H1 (cell line): ENCODE measurements at regions not wholly inside any gene's neighbourhood (a gene's known extent, or its start where the extent isn't known, plus 50 kb on each side); places are given as distances from the start of the nearest gene placed in this dataset.

Experiments used
- CTCF ChIA-PET: fragments of 300-600 bp; sonication (Branson Sonifier 250); formaldehyde crosslinking; loops from one replicate; lab custom pipeline; 2021; ENCODE audit not compliant: partially characterized antibody; lab: Charles Lee
- POLR2A ChIA-PET: fragments of 300-600 bp; sonication (Branson Sonifier 250); formaldehyde crosslinking; loops from one replicate; lab custom pipeline; 2021; ENCODE audit warnings: inconsistent platforms; ENCODE audit not compliant: partially characterized antibody; lab: Charles Lee
- DNase-seq, 2 experiments: peaks; one replicate each; pipeline versions ENCODE4 v3.0.0 to v3.0.0-alpha.2; 2010 to 2022; ENCODE audit warnings: low spot score in 2 of 2, low read depth in 1 of 2, mixed read lengths in 1 of 2
- FAIRE-seq: peaks from 2 replicates; lab custom pipeline; 2011; peaks lifted over from hg19 to GRCh38; lab: Jason Lieb, UNC
- H2AFZ ChIP-seq: 2 replicates; pipeline ENCODE4 v1.8.1; 2012; ENCODE audit warnings: low read length, inconsistent platforms
- H2AK5ac ChIP-seq: 2 replicates; pipeline ENCODE4 v1.6.1; 2013; ENCODE audit warnings: low read depth, low read length
- H2BK120ac ChIP-seq: replicated peaks from 2 replicates; pipeline ENCODE3; 2013; ENCODE audit warnings: low read depth, low read length, inconsistent platforms
- H2BK12ac ChIP-seq: 2 replicates; pipeline ENCODE4 v1.6.1; 2013; ENCODE audit warnings: low read depth, low read length
- H2BK15ac ChIP-seq: 2 replicates; pipeline ENCODE4 v1.6.1; 2013; ENCODE audit warnings: low read length
- H2BK20ac ChIP-seq: 2 replicates; pipeline ENCODE4 v1.6.1; 2013; ENCODE audit warnings: low read length
- H2BK5ac ChIP-seq: 2 replicates; pipeline ENCODE4 v1.6.1; 2013; ENCODE audit warnings: low read depth, low read length
- H3K14ac ChIP-seq: 2 replicates; pipeline ENCODE4 v1.6.1; 2013; ENCODE audit warnings: inconsistent platforms; ENCODE audit not compliant: insufficient read length
- H3K18ac ChIP-seq: 2 replicates; pipeline ENCODE4 v1.6.1; 2013; ENCODE audit warnings: low read length; ENCODE audit errors: extremely low read depth
- H3K23ac ChIP-seq: 2 replicates; pipeline ENCODE4 v1.6.1; 2013; ENCODE audit warnings: inconsistent platforms; ENCODE audit not compliant: insufficient read length
- H3K23me2 ChIP-seq: 2 replicates; pipeline ENCODE4 v1.6.1; 2013; ENCODE audit warnings: low read depth, low read length
- H3K27ac ChIP-seq: 2 replicates; pipeline ENCODE4 v1.6.1; 2011; ENCODE audit warnings: low read depth, low read length, inconsistent platforms
- H3K27me3 ChIP-seq, 4 experiments: replicated peaks in 1 of 4; 1 replicate in 1 of 4; 2 replicates in 3 of 4; pipeline versions ENCODE4 v1.6.1 to v1.8.1; 2011 to 2013; ENCODE audit warnings: low read length in 3 of 4, mild to moderate bottlenecking in 3 of 4, inconsistent platforms in 2 of 4, mixed read lengths in 2 of 4, moderate library complexity in 1 of 4; ENCODE audit not compliant: control insufficient read depth in 3 of 4, insufficient read depth in 3 of 4; ENCODE audit errors: extremely low read depth in 1 of 4
- H3K36me3 ChIP-seq, 4 experiments: 2 replicates each; pipeline versions ENCODE4 v1.6.1 to v1.8.1; 2011 to 2013; ENCODE audit warnings: mild to moderate bottlenecking in 4 of 4, low read length in 3 of 4, moderate library complexity in 2 of 4, control low read depth in 1 of 4, inconsistent platforms in 1 of 4; ENCODE audit not compliant: insufficient read depth in 4 of 4, control insufficient read depth in 2 of 4
- H3K4ac ChIP-seq: replicated peaks from 2 replicates; pipeline ENCODE3; 2013; ENCODE audit warnings: low read length, low read depth, mixed read lengths, inconsistent platforms; ENCODE audit not compliant: insufficient read length
- H3K4me1 ChIP-seq, 4 experiments: replicated peaks in 1 of 4; 1 replicate in 1 of 4; 2 replicates in 3 of 4; pipeline versions ENCODE4 v1.6.1 to v1.8.1; 2011 to 2013; ENCODE audit warnings: low read length in 3 of 4, inconsistent platforms in 2 of 4, mixed read lengths in 1 of 4; ENCODE audit not compliant: insufficient read depth in 4 of 4, control insufficient read depth in 3 of 4
- H3K4me2 ChIP-seq, 2 experiments: 2 replicates each; pipeline versions ENCODE4 v1.6.1 to v1.8.1; 2011 to 2013; ENCODE audit warnings: low read depth in 2 of 2, low read length in 2 of 2, control low read depth in 1 of 2, inconsistent platforms in 1 of 2, mild to moderate bottlenecking in 1 of 2; ENCODE audit not compliant: insufficient read depth in 1 of 2
- H3K4me3 ChIP-seq, 4 experiments: fragments of 200-600, 300-600 bp in 1 of 4; sonication (generic), shearing (Covaris generic), sonication (Bioruptor Twin) in 1 of 4; 2 replicates each; pipeline versions ENCODE4 v1.5.1 to v1.8.1; 2011 to 2016; ENCODE audit warnings: low read length in 4 of 4, low read depth in 3 of 4, control low read depth in 2 of 4, inconsistent platforms in 2 of 4, mild to moderate bottlenecking in 2 of 4, mixed read lengths in 1 of 4, moderate library complexity in 1 of 4; ENCODE audit not compliant: insufficient read depth in 2 of 4; ENCODE audit errors: extremely low read depth in 1 of 4
- H3K56ac ChIP-seq: replicated peaks from 2 replicates; pipeline ENCODE3; 2013; ENCODE audit warnings: low read depth, mild to moderate bottlenecking, mixed read lengths, low read length, inconsistent platforms; ENCODE audit not compliant: insufficient read length
- H3K79me1 ChIP-seq: 2 replicates; pipeline ENCODE4 v1.6.1; 2013; ENCODE audit warnings: low read depth, low read length, control low read depth
- H3K79me2 ChIP-seq, 2 experiments: 2 replicates each; pipeline versions ENCODE4 v1.6.1 to v1.8.1; 2012 to 2013; ENCODE audit warnings: low read length in 2 of 2, mild to moderate bottlenecking in 2 of 2, inconsistent platforms in 1 of 2; ENCODE audit not compliant: insufficient read depth in 2 of 2, control insufficient read depth in 1 of 2
- H3K9ac ChIP-seq, 4 experiments: replicated peaks in 1 of 4; 1 replicate in 1 of 4; 2 replicates in 3 of 4; pipeline versions ENCODE4 v1.6.1 to v1.8.1; 2011 to 2013; ENCODE audit warnings: low read depth in 3 of 4, low read length in 3 of 4, control low read depth in 2 of 4, mild to moderate bottlenecking in 2 of 4, moderate library complexity in 2 of 4, inconsistent platforms in 1 of 4; ENCODE audit errors: extremely low read depth in 1 of 4
- H3K9me3 ChIP-seq, 2 experiments: 2 replicates each; pipeline versions ENCODE4 v1.6.1 to v1.8.1; 2012 to 2013; ENCODE audit warnings: mild to moderate bottlenecking in 2 of 2, moderate library complexity in 2 of 2, control low read depth in 1 of 2, inconsistent platforms in 1 of 2, low read depth in 1 of 2, low read length in 1 of 2, mixed read lengths in 1 of 2; ENCODE audit not compliant: insufficient read depth in 2 of 2
- H4K20me1 ChIP-seq, 2 experiments: replicated peaks in 1 of 2; 2 replicates each; pipeline versions ENCODE3 to v1.8.1; 2011 to 2013; ENCODE audit warnings: inconsistent platforms in 2 of 2, low read length in 2 of 2, mild to moderate bottlenecking in 1 of 2; ENCODE audit not compliant: insufficient read depth in 2 of 2, control insufficient read depth in 1 of 2
- H4K5ac ChIP-seq: 2 replicates; pipeline ENCODE4 v1.6.1; 2013; ENCODE audit warnings: low read length, low read depth, mixed read lengths, inconsistent platforms; ENCODE audit not compliant: insufficient read length
- H4K8ac ChIP-seq: 2 replicates; pipeline ENCODE4 v1.8.0; 2013; ENCODE audit warnings: mild to moderate bottlenecking, moderate library complexity, low read length, inconsistent platforms; ENCODE audit not compliant: insufficient read depth; ENCODE audit errors: extremely low read depth
- H4K91ac ChIP-seq: replicated peaks from 2 replicates; pipeline ENCODE3; 2013; ENCODE audit warnings: low read length, mixed read lengths, inconsistent platforms; ENCODE audit not compliant: insufficient read length
- FOSL1 ChIP-seq: IDR thresholded peaks from 2 replicates; pipeline ENCODE4 v1.6.1; 2011; ENCODE audit warnings: mild to moderate bottlenecking, low read depth, low read length, moderate library complexity; ENCODE audit not compliant: insufficient read depth
- RXRA ChIP-seq: IDR thresholded peaks from 2 replicates; pipeline ENCODE4 v1.6.1; 2011; ENCODE audit warnings: low read depth, mild to moderate bottlenecking, low read length, moderate library complexity; ENCODE audit not compliant: insufficient read depth
- TAF1 ChIP-seq: IDR thresholded peaks from 2 replicates; pipeline ENCODE4 v1.6.1; 2011; ENCODE audit warnings: mild to moderate bottlenecking, low read depth, low read length
- WGBS, 2 experiments: shearing (Covaris generic) in 1 of 2; methylation state at CpG; one replicate each; pipeline versions ENCODE4 v1.1.6 to v1.1.7; 2013 to 2015; ENCODE audit warnings: low lambda C conversion rate in 2 of 2, mixed read lengths in 2 of 2, inconsistent platforms in 1 of 2, low coverage in 1 of 2, missing lambda C conversion rate in 1 of 2; ENCODE audit not compliant: insufficient replicate concordance in 2 of 2, insufficient coverage in 1 of 2, insufficient read length in 1 of 2; ENCODE audit errors: extremely low coverage in 1 of 2, missing lambda C conversion rate in 1 of 2; 5-methylcytosine and 5-hydroxymethylcytosine counted together

- H3K79me1 ChIP-seq: no peaks in the 10 kb centered on the region
- no peaks in the 10 kb centered on the region for H3K27me3 ChIP-seq
- H3K23me2 ChIP-seq: no peaks in the 10 kb centered on the region; the same call in 1 of the 2 replicates
- no peaks in the 10 kb centered on the region for H3K9me3 ChIP-seq
- DNase-seq (no peak), FAIRE-seq (no peak)
- WGBS, 2 experiments: 93% methylated on average over 4 of the region's 4 CpGs; no CpG with 5 or more reads in 1 of the 2 experiments
- H2BK120ac ChIP-seq: no peak overlapping the region
- H3K14ac ChIP-seq: no peak overlapping the region
- no peak overlapping the region for H4K8ac ChIP-seq
- no peaks in the 10 kb centered on the region for H3K36me3 ChIP-seq
- H2BK15ac ChIP-seq: no peak overlapping the region
- H3K18ac ChIP-seq: no peak overlapping the region
- H2BK12ac ChIP-seq: no peak overlapping the region
- H3K4me3 ChIP-seq: no peak overlapping the region
- POLR2A ChIA-PET: no interaction called here
- H3K79me2 ChIP-seq: no peaks in the 10 kb centered on the region
- H2AFZ ChIP-seq: no peak overlapping the region
- no peak overlapping the region for H2BK20ac ChIP-seq
- no peak overlapping the region for H2AK5ac ChIP-seq
- H3K23ac ChIP-seq: no peak overlapping the region
- no peak overlapping the region for H3K4me2 ChIP-seq
- no peak overlapping the region for H3K4ac ChIP-seq
- TF ChIP-seq RXRA: no peak
- TF ChIP-seq FOSL1: no peak
- no peak for TF ChIP-seq TAF1
- no peak overlapping the region for H2BK5ac ChIP-seq
- H4K91ac ChIP-seq: no peak overlapping the region
- CTCF ChIA-PET: interaction anchor here (1.0 kb wide), 1 partner anchor 10 kb away, joined by 3 read pairs; no protein-coding TSS in a partner anchor
- no peak overlapping the region for H3K9ac ChIP-seq
- no peaks in the 10 kb centered on the region for H3K4me1 ChIP-seq
- no peak overlapping the region for H4K5ac ChIP-seq
- H3K56ac ChIP-seq: no peak overlapping the region
- no peak overlapping the region for H3K27ac ChIP-seq
- no peaks in the 10 kb centered on the region for H4K20me1 ChIP-seq
Measured at GRCh38 chr14:39548358-39548757, 116.1 kb upstream of the FBXO33 start.
